Esophagus muscularis mucosa (tissue), 2 donors: ENCODE measurements at regions not wholly inside any gene's neighbourhood (a gene's known extent, or its start where the extent isn't known, plus 50 kb on each side); places are given as distances from the start of the nearest gene placed in this dataset.

ENCODE experiments used
- POLR2A ChIP-seq: fragments of 450-650 bp; IDR thresholded peaks from one replicate; pipeline ENCODE4 v1.6.1; 2017; ENCODE audit warnings: antibody characterized with exemption, moderate library complexity, mild to moderate bottlenecking, low read depth
- POLR2AphosphoS5 ChIP-seq, 2 donors: sonication (generic); formaldehyde crosslinking; IDR thresholded peaks; one replicate each; pipeline ENCODE4 v1.6.1; 2017; ENCODE audit warnings: antibody characterized with exemption in 2 of 2

- TF ChIP-seq POLR2AphosphoS5 (IDR thresholded peaks at IDR 0.05) (no peak), POLR2A (no peak)
These were observed 93.4 kb upstream of the COL3A1 start for GRCh38 chr2:188880740-188881139.
